ENCODE measurements at regions not wholly inside any gene's neighbourhood (a gene's known extent, or its start where the extent isn't known, plus 50 kb on each side); places are given as distances from the start of the nearest gene placed in this dataset.

- no peaks in the 10 kb centered on the region for H3K9me3 ChIP-seq
- TF ChIP-seq CTCF (IDR thresholded peaks at IDR 0.05), result no peak
- ATAC-seq, result no peak
- H3K27me3 ChIP-seq (ENCODE audit: low read depth), result no peaks in the 10 kb centered on the region
- intact Hi-C loops (cut with DNase I), result no loop called here
- H3K27ac ChIP-seq, result no peak overlapping the region
- H3K4me3 ChIP-seq, result no peak overlapping the region
- no peak for DNase-seq
- H3K36me3 ChIP-seq, result no peaks in the 10 kb centered on the region
- no peaks in the 10 kb centered on the region for H3K4me1 ChIP-seq
These were observed 334.8 kb upstream of the OBI1 start for GRCh38 chr13:78993792-78994191.

GRCh38 chr13:78981913-78982312 is 323.0 kb upstream of the OBI1 start:
- Histone ChIP-seq H3K9me3 (no peaks in the 10 kb centered on the region), H3K27ac (no peak overlapping the region), H3K36me3 (no peaks in the 10 kb centered on the region), H3K4me1 (no peaks in the 10 kb centered on the region), H3K4me3 (no peak overlapping the region), H3K27me3 (ENCODE audit: low read depth) (no peaks in the 10 kb centered on the region)
- intact Hi-C loops (cut with DNase I), result no loop called here
- no peak for ATAC-seq
- no peak for TF ChIP-seq CTCF (IDR thresholded peaks at IDR 0.05)
- DNase-seq, result no peak

- Histone ChIP-seq H3K27ac (no peak overlapping the region), H3K4me1 (no peaks in the 10 kb centered on the region), H3K4me3 (no peak overlapping the region), H3K9me3 (no peaks in the 10 kb centered on the region), H3K27me3 (ENCODE audit: low read depth) (no peaks in the 10 kb centered on the region), H3K36me3 (no peaks in the 10 kb centered on the region)
- no peak for TF ChIP-seq CTCF (IDR thresholded peaks at IDR 0.05)
- no peak for DNase-seq
- no peak for ATAC-seq
- intact Hi-C loops (cut with DNase I), result no loop called here
These were observed 320.4 kb upstream of the OBI1 start for GRCh38 chr13:78979349-78979748.

- H3K4me3 ChIP-seq, result no peak overlapping the region
- DNase-seq, result no peak
- no peaks in the 10 kb centered on the region for H3K4me1 ChIP-seq
- ATAC-seq, result peak; percentile 79 to 82
- TF ChIP-seq CTCF (IDR thresholded peaks at IDR 0.05), result peak; percentile 69
- no peak overlapping the region for H3K27ac ChIP-seq
- intact Hi-C loops (cut with DNase I), result no loop called here
- no peaks in the 10 kb centered on the region for H3K9me3 ChIP-seq
- H3K27me3 ChIP-seq (ENCODE audit: low read depth), result no peaks in the 10 kb centered on the region
- no peaks in the 10 kb centered on the region for H3K36me3 ChIP-seq
These were observed 319.5 kb upstream of the OBI1 start for GRCh38 chr13:78978381-78978998.

- ATAC-seq (no peak), DNase-seq (no peak)
- no peak for TF ChIP-seq CTCF (IDR thresholded peaks at IDR 0.05)
- intact Hi-C loops (cut with DNase I), result no loop called here
- H3K4me1 ChIP-seq, result no peaks in the 10 kb centered on the region
- no peaks in the 10 kb centered on the region for H3K27me3 ChIP-seq (ENCODE audit: low read depth)
- no peaks in the 10 kb centered on the region for H3K9me3 ChIP-seq
- no peak overlapping the region for H3K27ac ChIP-seq
- no peaks in the 10 kb centered on the region for H3K36me3 ChIP-seq
- H3K4me3 ChIP-seq, result no peak overlapping the region
These were observed 318.4 kb upstream of the OBI1 start for GRCh38 chr13:78977311-78977710.

- TF ChIP-seq CTCF (IDR thresholded peaks at IDR 0.05), result no peak
- Histone ChIP-seq H3K27ac (no peak overlapping the region), H3K4me3 (no peak overlapping the region), H3K27me3 (ENCODE audit: low read depth) (no peaks in the 10 kb centered on the region), H3K36me3 (no peaks in the 10 kb centered on the region), H3K9me3 (no peaks in the 10 kb centered on the region), H3K4me1 (no peaks in the 10 kb centered on the region)
- no peak for DNase-seq
- intact Hi-C loops (cut with DNase I), result no loop called here
- ATAC-seq, result no peak
These were observed 317.7 kb upstream of the OBI1 start for GRCh38 chr13:78976696-78977095.

All from lower lobe of right lung (tissue), 2 donors.